HepG2 (cell line): ENCODE measurements at regions not wholly inside any gene's neighbourhood (a gene's known extent, or its start where the extent isn't known, plus 50 kb on each side); places are given as distances from the start of the nearest gene placed in this dataset.

Source experiments
- ATAC-seq: fragments of 200-7000 bp; cut with Tn5 transposase; 3 replicates; pipeline ENCODE4 v1.9.1; 2020; ENCODE audit warnings: mild to moderate bottlenecking, moderate library complexity
- BruUV-seq: library from RNA; stranded (reverse); fragments of 400-500 nt; replicated peaks from 2 replicates; lab custom pipeline; 2021; lab: Mats Ljungman, UMichigan
- CTCF ChIA-PET: fragments of 300-600 bp; formaldehyde crosslinking; extraction: SDS; loops from one replicate; lab custom pipeline; 2021; ENCODE audit warnings: low total read pairs, inconsistent platforms, low intra/inter-chr PET ratio; lab: Yijun Ruan, JAX
- POLR2A ChIA-PET: fragments of 350-600 bp; sonication (Branson Sonifier 250); formaldehyde crosslinking; loops from one replicate; lab custom pipeline; 2020; ENCODE audit warnings: antibody characterized with exemption, inconsistent platforms; lab: Yijun Ruan, JAX
- DNase-seq: peaks from one replicate; pipeline ENCODE4 v3.0.0-alpha.2; 2015; ENCODE audit warnings: low spot score
- FAIRE-seq: peaks from 3 replicates; lab custom pipeline; 2011; peaks lifted over from hg19 to GRCh38; lab: Jason Lieb, UNC
- H2AFZ ChIP-seq: one replicate; pipeline ENCODE4 v1.6.1; 2011; ENCODE audit warnings: low read length, inconsistent platforms
- H3K27ac ChIP-seq: fragments of 300-600 bp; 3 replicates; pipeline ENCODE4 v1.8.0; 2011; ENCODE audit warnings: mixed run types, mild to moderate bottlenecking, mixed read lengths, low read length, inconsistent platforms; ENCODE audit not compliant: insufficient read depth; ENCODE audit errors: extremely low read length
- H3K27me3 ChIP-seq, 2 experiments: fragments of 200-600 bp in 1 of 2; 2 replicates in 1 of 2; 3 replicates in 1 of 2; pipeline versions ENCODE4 v1.6.0 to v1.8.0; 2011; ENCODE audit warnings: low read length in 2 of 2, mild to moderate bottlenecking in 2 of 2, moderate library complexity in 2 of 2, inconsistent platforms in 1 of 2; ENCODE audit not compliant: insufficient read depth in 2 of 2, control insufficient read depth in 1 of 2
- H3K36me3 ChIP-seq, 2 experiments: fragments of 200-600 bp in 1 of 2; replicated peaks in 1 of 2; 2 replicates in 1 of 2; 3 replicates in 1 of 2; pipeline versions ENCODE4 v1.5.1 to v1.8.0; 2011; ENCODE audit warnings: low read length in 2 of 2, inconsistent platforms in 1 of 2; ENCODE audit not compliant: insufficient read depth in 2 of 2, control insufficient read depth in 1 of 2
- H3K4me1 ChIP-seq: 2 replicates; pipeline ENCODE4 v1.5.1; 2012; ENCODE audit warnings: low read length, inconsistent platforms; ENCODE audit not compliant: insufficient read depth
- H3K4me2 ChIP-seq: 2 replicates; pipeline ENCODE4 v1.6.0; 2011; ENCODE audit warnings: low read depth, low read length, inconsistent platforms
- H3K4me3 ChIP-seq, 3 experiments: fragments of 200-600 bp in 1 of 3; sonication (generic), shearing (Covaris generic) in 1 of 3; replicated peaks in 1 of 3; 2 replicates each; pipeline ENCODE4 v1.5.1; 2011 to 2016; ENCODE audit warnings: low read length in 3 of 3, inconsistent platforms in 2 of 3, low read depth in 2 of 3, mild to moderate bottlenecking in 2 of 3, control low read depth in 1 of 3, mixed read lengths in 1 of 3; ENCODE audit not compliant: insufficient read depth in 1 of 3
- H3K79me2 ChIP-seq: one replicate; pipeline ENCODE4 v1.6.1; 2011; ENCODE audit warnings: low read length, inconsistent platforms; ENCODE audit not compliant: insufficient read depth
- H3K9ac ChIP-seq: 2 replicates; pipeline ENCODE4 v1.6.0; 2011; ENCODE audit warnings: mild to moderate bottlenecking, low read depth, low read length, inconsistent platforms; ENCODE audit not compliant: insufficient read depth
- H3K9me3 ChIP-seq: 2 replicates; pipeline ENCODE4 v1.5.1; 2012; ENCODE audit warnings: mild to moderate bottlenecking, low read length
- H4K20me1 ChIP-seq: 2 replicates; pipeline ENCODE4 v1.6.0; 2011; ENCODE audit warnings: inconsistent platforms, mild to moderate bottlenecking, low read length, moderate library complexity; ENCODE audit not compliant: insufficient read depth
- CBX5 ChIP-seq: sonication (generic); formaldehyde crosslinking; IDR thresholded peaks from 2 replicates; pipeline ENCODE4 v1.4.0; 2020; ENCODE audit warnings: missing genetic modification reagents, borderline replicate concordance
- NFATC3 ChIP-seq: sonication (generic); formaldehyde crosslinking; IDR thresholded peaks from 2 replicates; pipeline ENCODE4 v1.5.1; 2020; ENCODE audit warnings: mild to moderate bottlenecking, missing genetic modification reagents
- STAG1 ChIP-seq: sonication (generic); formaldehyde crosslinking; IDR thresholded peaks from 2 replicates; pipeline ENCODE4 v1.4.0; 2020; ENCODE audit warnings: missing genetic modification reagents
- ZNF205 ChIP-seq: IDR thresholded peaks from 2 replicates; pipeline ENCODE4 v1.6.1; 2018; ENCODE audit warnings: missing biosample characterization, missing genetic modification reagents
- ZNF557 ChIP-seq: sonication (generic); formaldehyde crosslinking; IDR thresholded peaks from 2 replicates; pipeline ENCODE4 v1.4.0; 2020; ENCODE audit warnings: missing genetic modification reagents
- ZNF703 ChIP-seq: sonication (generic); formaldehyde crosslinking; IDR thresholded peaks from 2 replicates; pipeline ENCODE4 v1.5.1; 2020; ENCODE audit warnings: missing genetic modification reagents, mild to moderate bottlenecking, moderate library complexity, borderline replicate concordance
- ZNF766 ChIP-seq: sonication (generic); formaldehyde crosslinking; IDR thresholded peaks from 2 replicates; pipeline ENCODE4 v1.5.0; 2020; ENCODE audit warnings: missing genetic modification reagents, borderline replicate concordance
- WGBS: methylation state at CpG from one replicate; pipeline ENCODE4 v1.1.6; 2017; ENCODE audit warnings: low lambda C conversion rate; 5-methylcytosine and 5-hydroxymethylcytosine counted together
- in situ Hi-C: cut with HindIII; loops from 2 replicates; pipeline ENCODE4 v1.10.0; 2017; ENCODE audit warnings: low pct_unique_long_range_greater_than_20kb; ENCODE audit not compliant: extremely low pct_ligation_motif_present
- intact Hi-C: fragments of 100-400 bp; cut with micrococcal nuclease; formaldehyde crosslinking; loops from one replicate; pipeline ENCODE4 v1.10.0; 2022; ENCODE audit not compliant: unreplicated experiment
- TF ChIP-seq, protein P1 (sequence below): sonication (generic); formaldehyde crosslinking; IDR thresholded peaks from 2 replicates; pipeline ENCODE4 v1.5.0; 2020; ENCODE audit warnings: mild to moderate bottlenecking, missing genetic modification reagents, moderate library complexity
- TF ChIP-seq, protein P2 (sequence below): sonication (generic); IDR thresholded peaks from 2 replicates; pipeline ENCODE4 v1.6.1; 2016; ENCODE audit warnings: low read depth, borderline replicate concordance

DNA sequence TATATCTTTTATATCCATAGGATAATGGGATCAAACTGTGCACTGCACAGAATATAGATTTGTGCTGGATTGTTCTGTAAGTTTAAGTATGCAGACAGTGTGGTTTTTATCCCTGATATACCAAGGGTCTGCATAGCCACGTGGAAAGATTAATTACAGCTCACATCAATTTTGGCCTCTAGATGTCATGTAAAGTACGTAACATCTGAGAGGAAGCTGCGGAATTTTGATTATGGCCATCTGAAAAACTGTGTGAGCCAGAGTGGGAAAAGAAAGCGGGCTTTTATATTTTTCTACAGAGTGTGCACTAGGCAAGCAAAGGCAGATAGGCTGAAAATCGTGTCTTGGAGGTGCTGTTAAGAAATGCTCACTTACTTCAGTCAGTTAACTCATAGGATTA, 562.7 kb downstream of the GBE1 start:
- in situ Hi-C loops (no loop called here), intact Hi-C loops (no loop called here)
- DNase-seq (no peak), FAIRE-seq (no peak), ATAC-seq (no peak)
- Histone ChIP-seq H3K9ac (no peak overlapping the region), H3K4me2 (no peak overlapping the region), H3K36me3 (no peaks in the 10 kb centered on the region), H3K27me3 (no peaks in the 10 kb centered on the region), H3K4me1 (no peaks in the 10 kb centered on the region), H3K4me3 (no peak overlapping the region), H4K20me1 (no peaks in the 10 kb centered on the region), H3K9me3 (no peaks in the 10 kb centered on the region), H2AFZ (no peak overlapping the region), H3K27ac (no peak overlapping the region), H3K79me2 (no peaks in the 10 kb centered on the region)
- WGBS = 4% methylated on average over 5 of the region's 5 CpGs
- ChIA-PET CTCF (no interaction called here), POLR2A (no interaction called here)
- no TSS peak for BruUV-seq
- TF ChIP-seq CBX5 (CRISPR knock-in tag) (no peak), ZNF557 (no peak), STAG1 (CRISPR knock-in tag) (peak; percentile 30; the same call in 1 of the 2 replicates)
- TF ChIP-seq, protein P1, sequence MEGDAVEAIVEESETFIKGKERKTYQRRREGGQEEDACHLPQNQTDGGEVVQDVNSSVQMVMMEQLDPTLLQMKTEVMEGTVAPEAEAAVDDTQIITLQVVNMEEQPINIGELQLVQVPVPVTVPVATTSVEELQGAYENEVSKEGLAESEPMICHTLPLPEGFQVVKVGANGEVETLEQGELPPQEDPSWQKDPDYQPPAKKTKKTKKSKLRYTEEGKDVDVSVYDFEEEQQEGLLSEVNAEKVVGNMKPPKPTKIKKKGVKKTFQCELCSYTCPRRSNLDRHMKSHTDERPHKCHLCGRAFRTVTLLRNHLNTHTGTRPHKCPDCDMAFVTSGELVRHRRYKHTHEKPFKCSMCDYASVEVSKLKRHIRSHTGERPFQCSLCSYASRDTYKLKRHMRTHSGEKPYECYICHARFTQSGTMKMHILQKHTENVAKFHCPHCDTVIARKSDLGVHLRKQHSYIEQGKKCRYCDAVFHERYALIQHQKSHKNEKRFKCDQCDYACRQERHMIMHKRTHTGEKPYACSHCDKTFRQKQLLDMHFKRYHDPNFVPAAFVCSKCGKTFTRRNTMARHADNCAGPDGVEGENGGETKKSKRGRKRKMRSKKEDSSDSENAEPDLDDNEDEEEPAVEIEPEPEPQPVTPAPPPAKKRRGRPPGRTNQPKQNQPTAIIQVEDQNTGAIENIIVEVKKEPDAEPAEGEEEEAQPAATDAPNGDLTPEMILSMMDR = peak; percentile 26; the same call in 1 of the 2 replicates

DNA sequence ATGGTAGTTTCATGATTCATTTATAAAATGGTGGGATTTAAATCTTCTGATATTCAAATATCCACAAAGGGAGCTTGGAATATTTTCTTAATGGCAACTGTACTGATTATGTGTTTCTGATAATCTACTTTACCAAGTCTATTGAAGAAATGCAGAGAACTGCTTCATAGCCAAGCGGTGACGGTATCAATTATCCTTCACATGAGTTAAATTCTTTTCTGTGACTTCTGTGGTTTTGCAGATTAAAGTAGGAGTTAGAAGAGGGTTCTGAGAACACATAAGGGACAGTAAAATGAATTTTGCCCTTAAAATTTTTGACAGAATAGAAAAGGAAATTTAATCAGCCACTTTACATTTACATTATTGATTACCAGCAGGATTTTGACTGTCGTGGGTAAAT, 563.2 kb downstream of the GBE1 start:
- H2AFZ ChIP-seq = no peak overlapping the region
- H3K27me3 ChIP-seq = no peaks in the 10 kb centered on the region
- no peak for TF ChIP-seq ZNF703 (CRISPR knock-in tag)
- TF ChIP-seq, protein P2, sequence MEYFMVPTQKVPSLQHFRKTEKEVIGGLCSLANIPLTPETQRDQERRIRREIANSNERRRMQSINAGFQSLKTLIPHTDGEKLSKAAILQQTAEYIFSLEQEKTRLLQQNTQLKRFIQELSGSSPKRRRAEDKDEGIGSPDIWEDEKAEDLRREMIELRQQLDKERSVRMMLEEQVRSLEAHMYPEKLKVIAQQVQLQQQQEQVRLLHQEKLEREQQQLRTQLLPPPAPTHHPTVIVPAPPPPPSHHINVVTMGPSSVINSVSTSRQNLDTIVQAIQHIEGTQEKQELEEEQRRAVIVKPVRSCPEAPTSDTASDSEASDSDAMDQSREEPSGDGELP = no peak
- no peak for TF ChIP-seq ZNF205 (CRISPR knock-in tag)
- no peak for TF ChIP-seq ZNF766 (CRISPR knock-in tag)
- no peak for TF ChIP-seq NFATC3
- ChIA-PET CTCF (no interaction called here), POLR2A (no interaction called here)
- H3K79me2 ChIP-seq = no peaks in the 10 kb centered on the region
- H3K4me2 ChIP-seq = no peak overlapping the region
- no TSS peak for BruUV-seq
- FAIRE-seq = no peak
- intact Hi-C loops (no loop called here), in situ Hi-C loops (no loop called here)
- no peak overlapping the region for H3K9ac ChIP-seq
- no peaks in the 10 kb centered on the region for H3K4me1 ChIP-seq
- no peaks in the 10 kb centered on the region for H3K36me3 ChIP-seq
- ATAC-seq = no peak
- H3K9me3 ChIP-seq = no peaks in the 10 kb centered on the region
- H3K27ac ChIP-seq = no peak overlapping the region
- H3K4me3 ChIP-seq = no peak overlapping the region
- H4K20me1 ChIP-seq = no peaks in the 10 kb centered on the region
- no peak for DNase-seq
- WGBS = 5% methylated on average over 3 of the region's 3 CpGs
